Astrocyte of the cerebellum (primary cell): ENCODE measurements at regions not wholly inside any gene's neighbourhood (a gene's known extent, or its start where the extent isn't known, plus 50 kb on each side); places are given as distances from the start of the nearest gene placed in this dataset.

Source experiments
- DNase-seq: peaks from one replicate; pipeline ENCODE4 v3.0.0-alpha.2; 2011; ENCODE audit warnings: low read depth
- H3K4me3 ChIP-seq: 2 replicates; pipeline ENCODE4 v1.5.1; 2011; ENCODE audit warnings: mild to moderate bottlenecking, low read depth, low read length, moderate library complexity
- in situ Hi-C: cut with HindIII; loops from 2 replicates; pipeline ENCODE4 v1.10.0; 2017; ENCODE audit warnings: low sequenced_read_pairs
- TF ChIP-seq, protein P1 (sequence below): IDR thresholded peaks from 2 replicates; pipeline ENCODE4 v1.5.1; 2012; ENCODE audit warnings: low read length, low read depth, moderate library complexity, mild to moderate bottlenecking; ENCODE audit errors: missing control alignments

DNA sequence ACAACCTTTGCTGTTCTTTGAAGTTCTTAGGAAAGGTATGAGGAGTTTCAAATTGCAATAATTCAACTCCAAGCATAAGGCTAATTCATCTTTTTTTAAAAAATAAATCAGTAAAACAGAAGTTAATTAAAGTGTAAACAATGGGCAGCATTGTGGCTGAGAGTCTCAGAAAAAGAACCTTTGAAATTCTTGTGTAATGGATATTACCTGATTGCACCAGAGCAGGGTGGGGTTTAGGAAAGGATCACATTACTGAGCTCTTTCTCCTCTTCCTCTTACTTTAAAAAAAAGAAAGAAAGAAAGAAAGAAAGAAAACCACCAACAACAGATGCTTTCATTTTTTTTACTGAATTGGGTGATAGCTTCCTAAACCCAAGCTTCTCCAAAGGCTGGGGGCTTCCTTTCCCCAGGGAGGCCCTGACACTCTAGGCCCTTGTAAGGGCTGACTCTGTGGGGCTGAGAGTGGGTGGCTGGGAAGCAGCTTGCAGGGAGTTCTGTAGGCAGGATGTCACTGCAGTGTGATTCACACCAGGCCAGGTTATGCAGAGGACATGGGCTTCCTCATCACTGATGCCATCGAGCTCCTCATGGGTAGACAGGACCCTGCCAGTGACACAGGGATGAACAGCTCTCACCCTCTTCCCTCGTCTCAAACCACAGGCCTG is 564.5 kb downstream of the FGF9 start:
- no peak for DNase-seq
- TF ChIP-seq, protein P1, sequence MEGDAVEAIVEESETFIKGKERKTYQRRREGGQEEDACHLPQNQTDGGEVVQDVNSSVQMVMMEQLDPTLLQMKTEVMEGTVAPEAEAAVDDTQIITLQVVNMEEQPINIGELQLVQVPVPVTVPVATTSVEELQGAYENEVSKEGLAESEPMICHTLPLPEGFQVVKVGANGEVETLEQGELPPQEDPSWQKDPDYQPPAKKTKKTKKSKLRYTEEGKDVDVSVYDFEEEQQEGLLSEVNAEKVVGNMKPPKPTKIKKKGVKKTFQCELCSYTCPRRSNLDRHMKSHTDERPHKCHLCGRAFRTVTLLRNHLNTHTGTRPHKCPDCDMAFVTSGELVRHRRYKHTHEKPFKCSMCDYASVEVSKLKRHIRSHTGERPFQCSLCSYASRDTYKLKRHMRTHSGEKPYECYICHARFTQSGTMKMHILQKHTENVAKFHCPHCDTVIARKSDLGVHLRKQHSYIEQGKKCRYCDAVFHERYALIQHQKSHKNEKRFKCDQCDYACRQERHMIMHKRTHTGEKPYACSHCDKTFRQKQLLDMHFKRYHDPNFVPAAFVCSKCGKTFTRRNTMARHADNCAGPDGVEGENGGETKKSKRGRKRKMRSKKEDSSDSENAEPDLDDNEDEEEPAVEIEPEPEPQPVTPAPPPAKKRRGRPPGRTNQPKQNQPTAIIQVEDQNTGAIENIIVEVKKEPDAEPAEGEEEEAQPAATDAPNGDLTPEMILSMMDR: no peak
- in situ Hi-C loops: no loop called here
- no peak overlapping the region for H3K4me3 ChIP-seq

DNA sequence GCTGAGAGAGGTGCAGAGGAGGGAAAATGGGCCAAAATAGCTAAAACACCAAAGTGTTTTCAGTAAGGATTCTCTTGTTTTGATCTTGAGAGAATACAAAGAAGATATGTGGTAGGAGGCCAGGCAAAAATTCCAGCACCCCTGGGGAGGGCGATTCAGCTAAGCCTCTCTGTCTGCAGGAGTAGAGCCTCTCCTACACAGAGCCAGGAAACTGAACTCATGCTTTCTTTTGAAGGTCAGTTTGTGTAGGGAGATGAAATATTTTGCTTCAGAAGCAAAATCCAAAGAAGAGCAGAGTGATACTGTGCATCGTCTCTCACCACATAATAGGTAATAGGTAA is 565.0 kb downstream of the FGF9 start:
- TF ChIP-seq, protein P1: no peak
- in situ Hi-C loops: no loop called here
- no peak overlapping the region for H3K4me3 ChIP-seq
- DNase-seq: no peak

DNA sequence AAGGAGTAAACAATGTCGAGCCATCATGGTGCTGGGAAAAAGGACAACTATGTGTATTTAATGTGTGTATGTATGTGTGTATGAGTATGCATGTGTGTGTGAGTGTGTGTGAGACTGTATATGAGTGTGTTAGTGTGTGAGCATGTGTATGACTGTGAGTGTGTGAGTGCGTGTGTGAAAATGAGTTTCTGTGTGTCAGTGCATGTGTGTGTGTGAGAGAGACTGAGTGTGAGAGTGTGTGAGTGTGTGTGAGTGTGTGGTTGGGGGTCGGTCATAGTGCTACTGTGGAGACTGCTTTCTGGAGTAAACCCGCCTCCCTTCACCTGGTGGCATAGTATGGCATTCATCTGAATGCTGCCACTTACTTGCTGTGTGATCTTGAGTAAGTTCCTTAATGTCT is 567.4 kb downstream of the FGF9 start:
- in situ Hi-C loops: no loop called here
- no peak overlapping the region for H3K4me3 ChIP-seq
- no peak for DNase-seq
- TF ChIP-seq, protein P1: no peak

DNA sequence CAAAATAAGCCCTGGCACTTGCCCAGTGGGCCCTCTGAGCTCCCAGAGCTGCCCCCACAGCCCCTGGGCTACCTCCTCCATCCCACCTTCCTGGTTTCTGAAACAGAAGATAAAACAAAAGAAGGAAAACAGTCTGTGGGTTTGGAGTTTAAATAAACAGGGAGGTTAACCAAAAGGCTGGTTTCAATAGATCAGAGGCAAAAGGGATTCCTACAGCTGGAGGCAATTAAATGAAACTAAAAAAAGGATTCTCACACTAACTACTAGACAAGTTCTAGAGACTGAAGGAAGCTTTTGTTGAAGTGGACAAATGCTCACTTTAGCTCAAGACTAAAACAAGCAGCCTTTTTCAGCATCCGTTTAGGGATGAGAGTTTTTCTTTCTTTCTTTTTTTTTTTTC is 569.8 kb downstream of the FGF9 start:
- no peak for DNase-seq
- TF ChIP-seq, protein P1: no peak
- in situ Hi-C loops: no loop called here
- H3K4me3 ChIP-seq: no peak overlapping the region

DNA sequence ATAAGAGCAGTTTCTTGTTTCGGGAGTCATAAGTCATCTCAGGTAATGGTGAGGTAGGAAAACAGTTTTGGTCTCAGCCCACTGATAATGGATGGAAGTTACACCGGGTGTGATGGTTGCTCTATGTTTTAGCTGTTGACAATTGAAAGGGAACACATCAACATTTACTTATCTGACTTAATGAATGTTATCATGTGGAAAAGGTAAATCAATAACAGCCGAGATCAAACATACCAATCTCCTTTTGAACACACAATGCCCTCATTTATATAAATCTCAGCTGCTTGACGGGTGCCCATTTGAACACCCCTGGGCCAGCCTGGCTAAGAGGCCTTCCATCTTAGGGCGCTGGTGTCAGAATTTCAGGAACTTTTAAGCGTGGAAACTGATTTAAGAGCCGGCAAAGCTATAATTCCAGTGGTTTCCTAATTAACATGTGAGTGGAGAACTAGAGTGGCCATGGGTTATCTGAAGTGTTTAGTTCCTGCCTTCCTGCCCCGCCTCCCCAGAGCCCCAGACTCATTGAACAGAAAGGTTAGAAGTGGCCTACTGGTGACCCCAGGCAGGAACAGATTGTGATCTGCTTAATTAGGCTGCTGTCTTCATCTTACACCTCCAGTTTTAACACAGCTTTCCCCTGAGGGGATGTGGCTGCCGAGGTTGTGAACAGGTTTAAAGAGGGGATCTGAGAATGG is 572.7 kb downstream of the FGF9 start:
- TF ChIP-seq, protein P1: no peak
- H3K4me3 ChIP-seq: no peak overlapping the region
- no peak for DNase-seq
- in situ Hi-C loops: no loop called here

DNA sequence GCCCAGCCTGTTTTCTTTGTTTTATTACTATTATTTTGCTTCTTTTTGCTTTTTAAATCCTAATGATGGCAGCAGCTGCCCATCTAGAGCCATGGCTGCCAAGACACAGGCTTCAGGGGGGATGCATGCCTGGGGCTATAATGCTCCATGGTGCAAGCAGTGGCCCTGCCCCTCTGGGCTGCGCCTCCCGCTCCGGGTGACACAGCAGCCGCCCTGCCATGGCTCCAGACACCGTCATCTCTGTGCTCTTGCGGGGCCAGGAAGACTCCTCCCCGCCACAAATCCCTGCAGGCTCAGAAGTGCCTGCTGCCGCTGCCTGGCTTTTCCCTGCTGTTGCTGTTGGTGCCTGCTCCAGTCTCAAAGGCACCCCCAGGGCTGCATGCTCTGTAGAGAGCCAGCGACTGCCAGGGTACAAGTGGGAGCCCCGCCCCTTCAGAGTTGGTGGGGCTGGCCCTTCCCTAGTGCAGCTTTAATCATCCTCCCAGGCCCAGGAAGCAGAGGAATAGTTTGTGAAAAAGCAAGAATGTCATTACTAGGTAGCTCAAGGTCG is 581.5 kb downstream of the FGF9 start:
- DNase-seq: no peak
- no peak overlapping the region for H3K4me3 ChIP-seq
- TF ChIP-seq, protein P1: no peak
- in situ Hi-C loops: no loop called here
